GM12801 (cell line): ENCODE measurements at regions not wholly inside any gene's neighbourhood (a gene's known extent, or its start where the extent isn't known, plus 50 kb on each side); places are given as distances from the start of the nearest gene placed in this dataset.

Experiments
- CTCF ChIP-seq: IDR thresholded peaks from one replicate; pipeline ENCODE4 v1.5.1; 2011; ENCODE audit warnings: control low read depth; ENCODE audit not compliant: insufficient read length; ENCODE audit errors: extremely low read depth

- TF ChIP-seq CTCF: no peak
Measured at GRCh38 chr3:99396651-99397275, 241.6 kb upstream of the COL8A1 start.

- TF ChIP-seq CTCF: no peak
Measured at GRCh38 chr3:99394831-99395778, 243.3 kb upstream of the COL8A1 start.

- TF ChIP-seq CTCF: no peak
Measured at GRCh38 chr3:99393961-99394360, 244.4 kb upstream of the COL8A1 start.

- no peak for TF ChIP-seq CTCF
Measured at GRCh38 chr3:99388780-99389179, 249.6 kb upstream of the COL8A1 start.

GRCh38 chr3:99384596-99384995, 253.8 kb upstream of the COL8A1 start:
- no peak for TF ChIP-seq CTCF

- no peak for TF ChIP-seq CTCF
Measured at GRCh38 chr3:99376926-99377325, 261.5 kb upstream of the COL8A1 start.

GRCh38 chr3:99373846-99374210, 264.6 kb upstream of the COL8A1 start:
- no peak for TF ChIP-seq CTCF
